SJSA1 (cell line): ENCODE measurements at regions not wholly inside any gene's neighbourhood (a gene's known extent, or its start where the extent isn't known, plus 50 kb on each side); places are given as distances from the start of the nearest gene placed in this dataset.

Experiments used
- DNase-seq, 2 experiments: peaks; one replicate each; pipeline ENCODE4 v3.0.0-alpha.2; 2015 to 2020; ENCODE audit warnings: low spot score in 2 of 2, low read depth in 1 of 2
- H3K27ac ChIP-seq: fragments of 250-450 bp; sonication (Bioruptor Pico); 2 replicates; pipeline ENCODE4 v1.5.1; 2020; ENCODE audit warnings: mild to moderate bottlenecking, moderate library complexity
- H3K27me3 ChIP-seq: fragments of 250-450 bp; sonication (Bioruptor Pico); replicated peaks from 2 replicates; pipeline ENCODE4 v1.5.1; 2020; ENCODE audit warnings: mild to moderate bottlenecking, moderate library complexity
- H3K36me3 ChIP-seq: fragments of 250-450 bp; sonication (Bioruptor Pico); 2 replicates; pipeline ENCODE4 v1.5.1; 2020; ENCODE audit warnings: mild to moderate bottlenecking
- H3K4me1 ChIP-seq: fragments of 250-450 bp; sonication (Bioruptor Pico); replicated peaks from 2 replicates; pipeline ENCODE4 v1.6.1; 2021; ENCODE audit warnings: mild to moderate bottlenecking
- H3K4me3 ChIP-seq: fragments of 250-450 bp; sonication (Bioruptor Pico); 2 replicates; pipeline ENCODE4 v1.5.1; 2020; ENCODE audit warnings: mild to moderate bottlenecking
- H3K9me3 ChIP-seq: fragments of 250-450 bp; sonication (Bioruptor Pico); replicated peaks from 2 replicates; pipeline ENCODE4 v1.5.1; 2020; ENCODE audit warnings: mild to moderate bottlenecking

GRCh38 chr1:29824511-29825273 is 588.4 kb downstream of the PTPRU start:
- no peak for DNase-seq
- Histone ChIP-seq H3K9me3 (no peaks in the 10 kb centered on the region), H3K4me1 (no peaks in the 10 kb centered on the region; the same call in 1 of the 2 replicates), H3K27me3 (peaks cover 6% of the 10 kb centered on the region; the same call in 1 of the 2 replicates), H3K27ac (no peak overlapping the region), H3K4me3 (no peak overlapping the region), H3K36me3 (no peaks in the 10 kb centered on the region)

- no peaks in the 10 kb centered on the region for H3K9me3 ChIP-seq
- no peaks in the 10 kb centered on the region for H3K36me3 ChIP-seq
- peaks cover 6% of the 10 kb centered on the region; the same call in 1 of the 2 replicates for H3K27me3 ChIP-seq
- H3K4me3 ChIP-seq: no peak overlapping the region
- no peaks in the 10 kb centered on the region; the same call in 1 of the 2 replicates for H3K4me1 ChIP-seq
- no peak overlapping the region for H3K27ac ChIP-seq
- DNase-seq: no peak
These were observed 587.7 kb downstream of the PTPRU start for GRCh38 chr1:29824025-29824424.

- H3K4me3 ChIP-seq: no peak overlapping the region
- H3K36me3 ChIP-seq: no peaks in the 10 kb centered on the region
- peaks cover 6% of the 10 kb centered on the region; the same call in 1 of the 2 replicates for H3K27me3 ChIP-seq
- no peak overlapping the region for H3K27ac ChIP-seq
- no peaks in the 10 kb centered on the region for H3K9me3 ChIP-seq
- DNase-seq: no peak
- no peaks in the 10 kb centered on the region; the same call in 1 of the 2 replicates for H3K4me1 ChIP-seq
These were observed 587.2 kb downstream of the PTPRU start for GRCh38 chr1:29823561-29823960.

- H3K4me1 ChIP-seq: no peaks in the 10 kb centered on the region; the same call in 1 of the 2 replicates
- no peak overlapping the region for H3K27ac ChIP-seq
- no peak overlapping the region for H3K4me3 ChIP-seq
- no peaks in the 10 kb centered on the region for H3K36me3 ChIP-seq
- no peak for DNase-seq
- H3K27me3 ChIP-seq: peaks cover 6% of the 10 kb centered on the region; the same call in 1 of the 2 replicates
- no peaks in the 10 kb centered on the region for H3K9me3 ChIP-seq
These were observed 585.3 kb downstream of the PTPRU start for GRCh38 chr1:29821605-29822004.

- Histone ChIP-seq H3K27me3 (peaks cover 6% of the 10 kb centered on the region; the same call in 1 of the 2 replicates), H3K4me1 (no peaks in the 10 kb centered on the region; the same call in 1 of the 2 replicates), H3K36me3 (no peaks in the 10 kb centered on the region), H3K4me3 (no peak overlapping the region), H3K9me3 (no peaks in the 10 kb centered on the region), H3K27ac (no peak overlapping the region)
- no peak for DNase-seq
These were observed 584.1 kb downstream of the PTPRU start for GRCh38 chr1:29820401-29820800.

GRCh38 chr1:29812408-29813135 is 576.2 kb downstream of the PTPRU start:
- H3K9me3 ChIP-seq: no peaks in the 10 kb centered on the region
- H3K4me1 ChIP-seq: no peaks in the 10 kb centered on the region
- no peak overlapping the region for H3K4me3 ChIP-seq
- no peaks in the 10 kb centered on the region; the same call in 1 of the 2 replicates for H3K27me3 ChIP-seq
- no peak overlapping the region for H3K27ac ChIP-seq
- H3K36me3 ChIP-seq: no peaks in the 10 kb centered on the region
- peak in 1 of 2 experiments; percentile 22 for DNase-seq

- Histone ChIP-seq H3K4me3 (no peak overlapping the region), H3K9me3 (no peaks in the 10 kb centered on the region), H3K36me3 (no peaks in the 10 kb centered on the region), H3K4me1 (no peaks in the 10 kb centered on the region), H3K27ac (no peak overlapping the region), H3K27me3 (no peaks in the 10 kb centered on the region; the same call in 1 of the 2 replicates)
- peak in 1 of 2 experiments; percentile 14 for DNase-seq
These were observed 575.5 kb downstream of the PTPRU start for GRCh38 chr1:29811727-29812407.

- Histone ChIP-seq H3K4me3 (no peak overlapping the region), H3K27ac (no peak overlapping the region), H3K9me3 (no peaks in the 10 kb centered on the region), H3K27me3 (no peaks in the 10 kb centered on the region; the same call in 1 of the 2 replicates), H3K36me3 (no peaks in the 10 kb centered on the region), H3K4me1 (no peaks in the 10 kb centered on the region)
- DNase-seq: peak in 1 of 2 experiments; percentile 22
These were observed 574.9 kb downstream of the PTPRU start for GRCh38 chr1:29811247-29811646.

- DNase-seq: peak in 1 of 2 experiments; percentile 30
- Histone ChIP-seq H3K27me3 (no peaks in the 10 kb centered on the region; the same call in 1 of the 2 replicates), H3K4me3 (no peak overlapping the region), H3K9me3 (no peaks in the 10 kb centered on the region), H3K27ac (no peak overlapping the region), H3K36me3 (no peaks in the 10 kb centered on the region), H3K4me1 (no peaks in the 10 kb centered on the region)
These were observed 574.1 kb downstream of the PTPRU start for GRCh38 chr1:29810121-29811120.

GRCh38 chr1:29809446-29810120 is 573.3 kb downstream of the PTPRU start:
- Histone ChIP-seq H3K36me3 (no peaks in the 10 kb centered on the region), H3K4me3 (no peak overlapping the region), H3K9me3 (no peaks in the 10 kb centered on the region), H3K27ac (no peak overlapping the region), H3K27me3 (no peaks in the 10 kb centered on the region; the same call in 1 of the 2 replicates), H3K4me1 (no peaks in the 10 kb centered on the region)
- peak in 1 of 2 experiments; percentile 23 for DNase-seq

GRCh38 chr1:29808141-29808995 is 572.0 kb downstream of the PTPRU start:
- peak in 1 of 2 experiments; percentile 33 for DNase-seq
- no peaks in the 10 kb centered on the region for H3K9me3 ChIP-seq
- H3K27me3 ChIP-seq: no peaks in the 10 kb centered on the region; the same call in 1 of the 2 replicates
- H3K36me3 ChIP-seq: no peaks in the 10 kb centered on the region
- no peak overlapping the region for H3K4me3 ChIP-seq
- H3K27ac ChIP-seq: no peak overlapping the region
- no peaks in the 10 kb centered on the region for H3K4me1 ChIP-seq
